Trophoblast cell (in vitro differentiated cells and primary cell): ENCODE measurements at regions not wholly inside any gene's neighbourhood (a gene's known extent, or its start where the extent isn't known, plus 50 kb on each side); places are given as distances from the start of the nearest gene placed in this dataset.

Experiments
- DNase-seq, 2 donors: peaks; one replicate each; pipeline ENCODE4 v3.0.0-alpha.2; 2016
- H2AFZ ChIP-seq: 2 replicates; pipeline ENCODE4 v1.6.1; 2013; ENCODE audit warnings: low read length, moderate library complexity, mild to moderate bottlenecking; ENCODE audit not compliant: insufficient read depth, poor library complexity
- H2AK5ac ChIP-seq: 2 replicates; pipeline ENCODE4 v1.6.1; 2013; ENCODE audit warnings: mild to moderate bottlenecking, low read length
- H2BK120ac ChIP-seq: 2 replicates; pipeline ENCODE4 v1.6.1; 2013; ENCODE audit warnings: low read length, mild to moderate bottlenecking, moderate library complexity; ENCODE audit not compliant: insufficient read depth, poor library complexity
- H2BK12ac ChIP-seq: 2 replicates; pipeline ENCODE4 v1.6.1; 2013; ENCODE audit warnings: mild to moderate bottlenecking, low read length, moderate library complexity
- H2BK5ac ChIP-seq: 2 replicates; pipeline ENCODE4 v1.6.1; 2013; ENCODE audit warnings: low read length, low read depth, moderate library complexity, mild to moderate bottlenecking; ENCODE audit not compliant: poor library complexity
- H3K14ac ChIP-seq: 2 replicates; pipeline ENCODE4 v1.6.1; 2013; ENCODE audit warnings: mild to moderate bottlenecking, low read length
- H3K18ac ChIP-seq: 2 replicates; pipeline ENCODE4 v1.6.1; 2013; ENCODE audit warnings: mild to moderate bottlenecking, low read length
- H3K23ac ChIP-seq: 2 replicates; pipeline ENCODE4 v1.6.1; 2013; ENCODE audit warnings: low read length
- H3K27ac ChIP-seq: 2 replicates; pipeline ENCODE4 v1.5.1; 2013; ENCODE audit warnings: low read depth, mild to moderate bottlenecking, inconsistent platforms, low read length, moderate library complexity
- H3K27me3 ChIP-seq: 2 replicates; pipeline ENCODE4 v1.6.1; 2013; ENCODE audit warnings: inconsistent platforms, mild to moderate bottlenecking, low read length, moderate library complexity; ENCODE audit not compliant: insufficient read depth
- H3K36me3 ChIP-seq, 2 experiments: 1 replicate in 1 of 2; 2 replicates in 1 of 2; pipeline ENCODE4 v1.6.1; 2013; ENCODE audit warnings: low read length in 2 of 2, mild to moderate bottlenecking in 2 of 2, moderate library complexity in 1 of 2; ENCODE audit not compliant: insufficient read depth in 2 of 2, control insufficient read depth in 1 of 2
- H3K4ac ChIP-seq: 2 replicates; pipeline ENCODE4 v1.6.1; 2013; ENCODE audit warnings: low read depth, mild to moderate bottlenecking, low read length, moderate library complexity
- H3K4me1 ChIP-seq, 2 experiments: 1 replicate in 1 of 2; 2 replicates in 1 of 2; pipeline ENCODE4 v1.6.1; 2013; ENCODE audit warnings: low read length in 2 of 2, mild to moderate bottlenecking in 2 of 2, moderate library complexity in 1 of 2; ENCODE audit not compliant: insufficient read depth in 2 of 2, control insufficient read depth in 1 of 2
- H3K4me2 ChIP-seq: 2 replicates; pipeline ENCODE4 v1.6.1; 2013; ENCODE audit warnings: inconsistent platforms, mild to moderate bottlenecking, low read length, moderate library complexity
- H3K4me3 ChIP-seq: 2 replicates; pipeline ENCODE4 v1.5.1; 2013; ENCODE audit warnings: mild to moderate bottlenecking, low read depth, low read length, inconsistent platforms
- H3K79me1 ChIP-seq: one replicate; pipeline ENCODE4 v1.6.1; 2013; ENCODE audit warnings: low read length
- H3K79me2 ChIP-seq: 2 replicates; pipeline ENCODE4 v1.6.1; 2013; ENCODE audit warnings: low read length, mild to moderate bottlenecking; ENCODE audit not compliant: control insufficient read depth, insufficient read depth, poor library complexity
- H3K9ac ChIP-seq: 2 replicates; pipeline ENCODE4 v1.6.1; 2013; ENCODE audit warnings: mild to moderate bottlenecking, low read length
- H3K9me3 ChIP-seq: 2 replicates; pipeline ENCODE4 v1.6.1; 2013; ENCODE audit warnings: low read depth, mild to moderate bottlenecking, control low read depth, inconsistent platforms, low read length; ENCODE audit not compliant: insufficient read depth
- H4K12ac ChIP-seq: 2 replicates; pipeline ENCODE4 v1.6.1; 2013; ENCODE audit warnings: low read depth, mild to moderate bottlenecking, low read length, moderate library complexity
- H4K8ac ChIP-seq: 2 replicates; pipeline ENCODE4 v1.6.1; 2013; ENCODE audit warnings: low read depth, mild to moderate bottlenecking, low read length, moderate library complexity
- H4K91ac ChIP-seq: one replicate; pipeline ENCODE4 v1.6.1; 2013; ENCODE audit warnings: low read depth, mild to moderate bottlenecking, low read length, moderate library complexity
- WGBS: extraction: QIAGEN DNeasy Blood & Tissue Kit; methylation state at CpG from one replicate; pipeline ENCODE4 v1.1.7; 2013; ENCODE audit warnings: missing lambda C conversion rate; ENCODE audit not compliant: insufficient read length, insufficient coverage; ENCODE audit errors: extremely low coverage; 5-methylcytosine and 5-hydroxymethylcytosine counted together

DNA sequence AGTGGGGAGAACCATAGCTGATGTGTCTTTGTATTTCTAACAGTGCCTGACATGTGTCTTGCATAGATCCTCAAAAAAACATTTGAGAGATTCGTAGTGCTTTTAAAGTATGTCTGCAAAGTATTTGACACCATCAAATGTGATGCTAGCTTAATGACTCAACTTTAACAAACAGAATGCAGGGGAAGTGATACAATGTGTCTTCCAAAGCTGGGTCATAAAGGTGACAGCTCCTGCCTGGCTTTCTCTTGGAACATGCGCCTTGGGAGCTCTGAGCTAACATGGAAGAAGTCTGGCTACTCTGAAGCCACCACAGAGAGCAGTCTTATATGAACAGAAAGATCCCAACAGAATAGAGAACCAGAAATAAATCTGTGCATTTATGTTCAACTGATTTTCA is 78.2 kb downstream of the C1D start:
- Histone ChIP-seq H2BK120ac (no peak overlapping the region), H4K91ac (no peak overlapping the region), H3K23ac (no peak overlapping the region), H3K18ac (no peak overlapping the region), H3K4me2 (no peak overlapping the region), H3K27ac (no peak overlapping the region), H3K4me3 (no peak overlapping the region), H2AK5ac (no peak overlapping the region), H3K79me1 (no peaks in the 10 kb centered on the region), H2BK12ac (no peak overlapping the region), H3K4ac (no peak overlapping the region), H3K9ac (no peak overlapping the region), H3K36me3 (no peaks in the 10 kb centered on the region), H3K27me3 (no peaks in the 10 kb centered on the region), H3K4me1 (no peaks in the 10 kb centered on the region), H4K8ac (no peak overlapping the region), H3K14ac (no peak overlapping the region), H3K9me3 (no peaks in the 10 kb centered on the region), H3K79me2 (no peaks in the 10 kb centered on the region), H2AFZ (no peak overlapping the region), H2BK5ac (no peak overlapping the region), H4K12ac (no peak overlapping the region)
- no CpG with 5 or more reads among the region's 2 CpGs for WGBS
- DNase-seq, result no peak

DNA sequence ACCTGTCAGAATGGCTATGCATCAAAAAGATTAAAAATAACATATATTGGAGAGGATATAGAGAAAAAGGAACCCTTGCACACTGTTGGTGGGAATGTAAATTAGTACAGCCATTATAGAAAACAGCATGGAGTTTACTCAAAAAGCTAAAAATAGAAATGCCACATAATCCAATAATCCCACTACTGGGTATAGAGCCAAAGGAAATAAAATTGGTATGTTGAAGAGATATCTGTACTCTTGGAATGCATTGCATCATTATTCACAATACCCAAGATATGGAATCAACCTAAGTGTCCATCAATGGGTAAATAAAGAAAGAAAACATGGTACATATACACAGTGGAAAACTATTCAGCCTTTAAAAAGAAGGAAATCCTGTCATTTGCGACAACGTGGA is 77.2 kb downstream of the C1D start:
- H3K4ac ChIP-seq, result no peak overlapping the region
- no peak overlapping the region for H2BK12ac ChIP-seq
- H2AFZ ChIP-seq, result no peak overlapping the region
- H2BK120ac ChIP-seq, result no peak overlapping the region
- no peak overlapping the region for H4K12ac ChIP-seq
- H3K18ac ChIP-seq, result no peak overlapping the region
- no peak overlapping the region for H3K4me3 ChIP-seq
- H3K14ac ChIP-seq, result no peak overlapping the region
- no peaks in the 10 kb centered on the region for H3K36me3 ChIP-seq
- no peak overlapping the region for H2BK5ac ChIP-seq
- no peak overlapping the region for H4K91ac ChIP-seq
- H3K23ac ChIP-seq, result no peak overlapping the region
- H3K27me3 ChIP-seq, result no peaks in the 10 kb centered on the region
- DNase-seq, result no peak
- no peak overlapping the region for H3K9ac ChIP-seq
- H3K4me1 ChIP-seq, result no peaks in the 10 kb centered on the region
- no peaks in the 10 kb centered on the region for H3K79me2 ChIP-seq
- no CpG with 5 or more reads among the region's 2 CpGs for WGBS
- H3K4me2 ChIP-seq, result no peak overlapping the region
- no peak overlapping the region for H2AK5ac ChIP-seq
- H4K8ac ChIP-seq, result no peak overlapping the region
- H3K27ac ChIP-seq, result no peak overlapping the region
- no peaks in the 10 kb centered on the region for H3K9me3 ChIP-seq
- no peaks in the 10 kb centered on the region for H3K79me1 ChIP-seq

DNA sequence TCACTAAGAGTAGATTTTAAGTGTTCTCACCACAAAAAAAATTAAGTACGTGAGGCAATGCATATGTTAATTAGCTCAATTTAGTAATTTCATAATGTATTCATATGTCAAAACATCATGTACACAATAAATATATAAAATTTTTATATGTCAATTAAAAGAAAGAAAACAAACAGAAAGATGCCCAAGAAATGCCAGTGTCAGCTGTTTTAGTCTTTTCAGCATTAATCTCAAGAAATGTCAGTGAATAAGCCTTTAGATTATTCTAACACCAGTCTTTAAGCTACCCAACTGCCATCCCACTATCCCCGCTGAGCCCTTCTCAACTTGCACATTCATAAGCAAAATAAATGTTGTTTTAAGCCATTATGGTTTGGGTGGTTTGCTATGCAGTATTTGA is 76.5 kb downstream of the C1D start:
- H3K27me3 ChIP-seq, result no peaks in the 10 kb centered on the region
- no peak overlapping the region for H3K18ac ChIP-seq
- no CpG with 5 or more reads among the region's 2 CpGs for WGBS
- H4K8ac ChIP-seq, result no peak overlapping the region
- H2BK120ac ChIP-seq, result no peak overlapping the region
- DNase-seq, result no peak
- H3K4ac ChIP-seq, result no peak overlapping the region
- no peaks in the 10 kb centered on the region for H3K9me3 ChIP-seq
- H4K12ac ChIP-seq, result no peak overlapping the region
- no peak overlapping the region for H4K91ac ChIP-seq
- H3K4me3 ChIP-seq, result no peak overlapping the region
- no peak overlapping the region for H2AK5ac ChIP-seq
- no peaks in the 10 kb centered on the region for H3K36me3 ChIP-seq
- no peak overlapping the region for H2BK12ac ChIP-seq
- H3K4me2 ChIP-seq, result no peak overlapping the region
- H3K9ac ChIP-seq, result no peak overlapping the region
- H2BK5ac ChIP-seq, result no peak overlapping the region
- H2AFZ ChIP-seq, result no peak overlapping the region
- H3K27ac ChIP-seq, result no peak overlapping the region
- H3K23ac ChIP-seq, result no peak overlapping the region
- no peaks in the 10 kb centered on the region for H3K4me1 ChIP-seq
- no peaks in the 10 kb centered on the region for H3K79me2 ChIP-seq
- H3K79me1 ChIP-seq, result no peaks in the 10 kb centered on the region
- no peak overlapping the region for H3K14ac ChIP-seq
